HUDEP-2 (cell line): ENCODE measurements at regions not wholly inside any gene's neighbourhood (a gene's known extent, or its start where the extent isn't known, plus 50 kb on each side); places are given as distances from the start of the nearest gene placed in this dataset.

Experiments
- DNase-seq, 76 experiments: peaks; one replicate each; lab custom pipeline; 2025; ENCODE audit not compliant: unreplicated experiment in 76 of 76; lab: John Stamatoyannopoulos, UW

- DNase-seq = no peak
These were observed 519.6 kb upstream of the LINC00305 start for GRCh38 chr18:64668461-64668962.

GRCh38 chr18:64663086-64663485 is 514.2 kb upstream of the LINC00305 start:
- DNase-seq = no peak

GRCh38 chr18:64659196-64659595 is 510.3 kb upstream of the LINC00305 start:
- DNase-seq = no peak

GRCh38 chr18:64653068-64653467 is 504.2 kb upstream of the LINC00305 start:
- no peak for DNase-seq

GRCh38 chr18:64650068-64650467 is 501.2 kb upstream of the LINC00305 start:
- DNase-seq = no peak

- no peak for DNase-seq
These were observed 496.9 kb upstream of the LINC00305 start for GRCh38 chr18:64645753-64646152.

- no peak for DNase-seq
These were observed 490.6 kb upstream of the LINC00305 start for GRCh38 chr18:64639536-64639935.

GRCh38 chr18:64620971-64621560 is 472.2 kb upstream of the LINC00305 start:
- DNase-seq = no peak

GRCh38 chr18:64618390-64618789 is 469.5 kb upstream of the LINC00305 start:
- DNase-seq = no peak

- no peak for DNase-seq
These were observed 466.1 kb upstream of the LINC00305 start for GRCh38 chr18:64615021-64615420.

- no peak for DNase-seq
These were observed 465.6 kb upstream of the LINC00305 start for GRCh38 chr18:64614446-64614845.

- DNase-seq = no peak
These were observed 443.4 kb upstream of the LINC00305 start for GRCh38 chr18:64592246-64592645.

GRCh38 chr18:64589000-64589399 is 440.1 kb upstream of the LINC00305 start:
- DNase-seq = no peak

- no peak for DNase-seq
These were observed 417.6 kb upstream of the LINC00305 start for GRCh38 chr18:64566456-64566855.

- DNase-seq = no peak
These were observed 413.8 kb upstream of the LINC00305 start for GRCh38 chr18:64562651-64563050.

- no peak for DNase-seq
These were observed 397.6 kb upstream of the LINC00305 start for GRCh38 chr18:64546451-64546850.

GRCh38 chr18:64539847-64540246 is 391.0 kb upstream of the LINC00305 start:
- no peak for DNase-seq

GRCh38 chr18:64528646-64529045 is 379.8 kb upstream of the LINC00305 start:
- DNase-seq = no peak

GRCh38 chr18:64519201-64519600 is 370.3 kb upstream of the LINC00305 start:
- no peak for DNase-seq

- DNase-seq = no peak
These were observed 369.3 kb upstream of the LINC00305 start for GRCh38 chr18:64518191-64518590.

GRCh38 chr18:64513401-64513800 is 364.5 kb upstream of the LINC00305 start:
- no peak for DNase-seq

- DNase-seq = no peak
These were observed 341.3 kb upstream of the LINC00305 start for GRCh38 chr18:64490207-64490606.

GRCh38 chr18:64488698-64489097 is 339.8 kb upstream of the LINC00305 start:
- no peak for DNase-seq
